ENCODE measurements at regions not wholly inside any gene's neighbourhood (a gene's known extent, or its start where the extent isn't known, plus 50 kb on each side); places are given as distances from the start of the nearest gene placed in this dataset.

GRCh38 chr2:105526000-105526925, 127.4 kb upstream of the FHL2 start:
- no peaks in the 10 kb centered on the region for H3K36me3 ChIP-seq
- no peak for TF ChIP-seq CTCF (IDR thresholded peaks at IDR 0.05; ENCODE audit: low read depth, low read length)
- no peak overlapping the region for H3K27ac ChIP-seq
- H3K4me3 ChIP-seq: no peak overlapping the region
- no peaks in the 10 kb centered on the region for H3K9me3 ChIP-seq (ENCODE audit: low read depth)
- H3K4me1 ChIP-seq (ENCODE audit: low read depth): no peaks in the 10 kb centered on the region
- DNase-seq (ENCODE audit: low read depth in 1 of 2, low spot score in 1 of 2): no peak
- H3K27me3 ChIP-seq: no peaks in the 10 kb centered on the region

GRCh38 chr2:105525201-105525600, 126.3 kb upstream of the FHL2 start:
- Histone ChIP-seq H3K4me1 (ENCODE audit: low read depth) (peaks cover 5% of the 10 kb centered on the region), H3K36me3 (no peaks in the 10 kb centered on the region), H3K27me3 (no peaks in the 10 kb centered on the region), H3K4me3 (no peak overlapping the region), H3K9me3 (ENCODE audit: low read depth) (no peaks in the 10 kb centered on the region), H3K27ac (no peak overlapping the region)
- no peak for DNase-seq (ENCODE audit: low read depth in 1 of 2, low spot score in 1 of 2)
- no peak for TF ChIP-seq CTCF (IDR thresholded peaks at IDR 0.05; ENCODE audit: low read depth, low read length)

GRCh38 chr2:105522645-105523044, 123.8 kb upstream of the FHL2 start:
- Histone ChIP-seq H3K36me3 (no peaks in the 10 kb centered on the region), H3K4me1 (ENCODE audit: low read depth) (peaks cover 12% of the 10 kb centered on the region)

GRCh38 chr2:105521616-105522015, 122.8 kb upstream of the FHL2 start:
- H3K4me3 ChIP-seq: no peak overlapping the region
- no peaks in the 10 kb centered on the region for H3K27me3 ChIP-seq
- H3K27ac ChIP-seq: no peak overlapping the region
- peaks cover 16% of the 10 kb centered on the region for H3K4me1 ChIP-seq (ENCODE audit: low read depth)
- no peak for DNase-seq (ENCODE audit: low read depth in 1 of 2, low spot score in 1 of 2)
- H3K9me3 ChIP-seq (ENCODE audit: low read depth): no peaks in the 10 kb centered on the region
- H3K36me3 ChIP-seq: no peaks in the 10 kb centered on the region
- TF ChIP-seq CTCF (IDR thresholded peaks at IDR 0.05; ENCODE audit: low read depth, low read length): no peak

More at GRCh38 chr2:105522645-105523044, 123.8 kb upstream of the FHL2 start:
- DNase-seq (ENCODE audit: low read depth in 1 of 2, low spot score in 1 of 2): no peak
- no peaks in the 10 kb centered on the region for H3K9me3 ChIP-seq (ENCODE audit: low read depth)
- H3K4me3 ChIP-seq: no peak overlapping the region
- no peak overlapping the region for H3K27ac ChIP-seq
- H3K27me3 ChIP-seq: no peaks in the 10 kb centered on the region
- TF ChIP-seq CTCF (IDR thresholded peaks at IDR 0.05; ENCODE audit: low read depth, low read length): no peak

- no peaks in the 10 kb centered on the region for H3K36me3 ChIP-seq
- TF ChIP-seq CTCF (IDR thresholded peaks at IDR 0.05; ENCODE audit: low read depth, low read length): peak; percentile 45
- peaks cover 17% of the 10 kb centered on the region for H3K4me1 ChIP-seq (ENCODE audit: low read depth)
- H3K27ac ChIP-seq: no peak overlapping the region
- no peak overlapping the region for H3K4me3 ChIP-seq
- DNase-seq (ENCODE audit: low read depth in 1 of 2, low spot score in 1 of 2): peak; percentile 26 to 44
- no peaks in the 10 kb centered on the region for H3K27me3 ChIP-seq
- no peaks in the 10 kb centered on the region for H3K9me3 ChIP-seq (ENCODE audit: low read depth)
Measured at GRCh38 chr2:105521176-105521575, 122.3 kb upstream of the FHL2 start.

Measured in cardiac muscle cell (in vitro differentiated cells and primary cell).